ENCODE measurements at regions not wholly inside any gene's neighbourhood (a gene's known extent, or its start where the extent isn't known, plus 50 kb on each side); places are given as distances from the start of the nearest gene placed in this dataset.

- TF ChIP-seq POLR2AphosphoS2 (conservative IDR thresholded peaks at IDR 0.05; ENCODE audit: low read length) (no peak), ZNF302 (CRISPR knock-in tag; IDR thresholded peaks at IDR 0.05) (no peak), ELK1 (IDR thresholded peaks at IDR 0.05; ENCODE audit: low read depth, low read length) (no peak), HDAC2 (IDR thresholded peaks at IDR 0.05) (no peak), ZC3H11A (IDR thresholded peaks at IDR 0.05) (no peak), JUNB (IDR thresholded peaks at IDR 0.05) (no peak), CHD2 (IDR thresholded peaks at IDR 0.05; ENCODE audit: low read length, partially characterized antibody) (no peak), CEBPB (IDR thresholded peaks at IDR 0.05) (no peak)
Measured at GRCh38 chr1:194069168-194069830, 882.9 kb upstream of the B3GALT2 start.

All from A549 (cell line).